ENCODE measurements at regions not wholly inside any gene's neighbourhood (a gene's known extent, or its start where the extent isn't known, plus 50 kb on each side); places are given as distances from the start of the nearest gene placed in this dataset.

- WGBS (ENCODE audit: insufficient coverage), result 94% methylated on average over 16 of the region's 16 CpGs
- TF ChIP-seq CTCF (IDR thresholded peaks at IDR 0.05), result no peak
- H3K36me3 ChIP-seq (ENCODE audit: control insufficient read depth, insufficient read depth, low read length), result no peaks in the 10 kb centered on the region
- Mint-ChIP-seq H3K36me3 (no peaks in the 10 kb centered on the region), H3K27me3 (ENCODE audit: low read depth in 2 of 2) (peaks cover 0 to 3% of the 10 kb centered on the region in 2 donors), H3K4me1 (peaks cover 0 to 13% of the 10 kb centered on the region in 2 donors), H3K27ac (no peak overlapping the region), H3K4me3 (no peak overlapping the region), H3K9me3 (no peaks in the 10 kb centered on the region)
- peaks cover 7% of the 10 kb centered on the region for H3K9me3 ChIP-seq (ENCODE audit: control insufficient read depth, insufficient read depth, low read length)
- DNase-seq (no peak), ATAC-seq (no peak)
- intact Hi-C loops (cut with micrococcal nuclease), result no loop called here
- no peak overlapping the region for H3K4me3 ChIP-seq (ENCODE audit: low read length)
- no peaks in the 10 kb centered on the region for H3K4me1 ChIP-seq (ENCODE audit: control insufficient read depth, insufficient read depth, low read length)
- H3K27me3 ChIP-seq (ENCODE audit: control insufficient read depth, insufficient read depth, low read length), result no peaks in the 10 kb centered on the region
- no peak overlapping the region for H3K27ac ChIP-seq (ENCODE audit: low read length)
These were observed 68.5 kb upstream of the GSE1 start for GRCh38 chr16:85544668-85545067.

- Mint-ChIP-seq H3K4me3 (no peak overlapping the region), H3K4me1 (peaks cover 0 to 13% of the 10 kb centered on the region in 2 donors), H3K27ac (no peak overlapping the region), H3K27me3 (ENCODE audit: low read depth in 2 of 2) (peaks cover 0 to 3% of the 10 kb centered on the region in 2 donors), H3K9me3 (no peaks in the 10 kb centered on the region), H3K36me3 (no peaks in the 10 kb centered on the region)
- DNase-seq (no peak), ATAC-seq (no peak)
- Histone ChIP-seq H3K36me3 (ENCODE audit: control insufficient read depth, insufficient read depth, low read length) (no peaks in the 10 kb centered on the region), H3K9me3 (ENCODE audit: control insufficient read depth, insufficient read depth, low read length) (peaks cover under 1% of the 10 kb centered on the region), H3K27ac (ENCODE audit: low read length) (no peak overlapping the region), H3K4me3 (ENCODE audit: low read length) (no peak overlapping the region), H3K4me1 (ENCODE audit: control insufficient read depth, insufficient read depth, low read length) (no peaks in the 10 kb centered on the region), H3K27me3 (ENCODE audit: control insufficient read depth, insufficient read depth, low read length) (no peaks in the 10 kb centered on the region)
- intact Hi-C loops (cut with micrococcal nuclease), result no loop called here
- WGBS (ENCODE audit: insufficient coverage), result 86% methylated on average over 7 of the region's 7 CpGs
- TF ChIP-seq CTCF (IDR thresholded peaks at IDR 0.05), result no peak
These were observed 67.8 kb upstream of the GSE1 start for GRCh38 chr16:85545227-85545818.

- Histone ChIP-seq H3K27me3 (ENCODE audit: control insufficient read depth, insufficient read depth, low read length) (no peaks in the 10 kb centered on the region), H3K9me3 (ENCODE audit: control insufficient read depth, insufficient read depth, low read length) (no peaks in the 10 kb centered on the region), H3K4me1 (ENCODE audit: control insufficient read depth, insufficient read depth, low read length) (peaks cover 7% of the 10 kb centered on the region), H3K27ac (ENCODE audit: low read length) (no peak overlapping the region), H3K36me3 (ENCODE audit: control insufficient read depth, insufficient read depth, low read length) (no peaks in the 10 kb centered on the region), H3K4me3 (ENCODE audit: low read length) (no peak overlapping the region)
- peaks cover 0 to 3% of the 10 kb centered on the region in 2 donors for H3K27me3 Mint-ChIP-seq (ENCODE audit: low read depth in 2 of 2)
- 83% methylated on average over 21 of the region's 21 CpGs for WGBS (ENCODE audit: insufficient coverage)
- no peaks in the 10 kb centered on the region for H3K36me3 Mint-ChIP-seq
- H3K9me3 Mint-ChIP-seq, result no peaks in the 10 kb centered on the region
- no peak for TF ChIP-seq CTCF (IDR thresholded peaks at IDR 0.05)
- DNase-seq (no peak), ATAC-seq (no peak)
- H3K27ac Mint-ChIP-seq, result no peak overlapping the region
- H3K4me3 Mint-ChIP-seq, result no peak overlapping the region
- peaks cover 0 to 14% of the 10 kb centered on the region in 2 donors for H3K4me1 Mint-ChIP-seq
- intact Hi-C loops (cut with micrococcal nuclease), result no loop called here
These were observed 66.3 kb upstream of the GSE1 start for GRCh38 chr16:85546585-85547447.
